H1 (cell line): ENCODE measurements at regions not wholly inside any gene's neighbourhood (a gene's known extent, or its start where the extent isn't known, plus 50 kb on each side); places are given as distances from the start of the nearest gene placed in this dataset.

Experiments used
- CHD2 ChIP-seq: IDR thresholded peaks from 2 replicates; pipeline ENCODE4 v1.6.1; 2012; ENCODE audit warnings: low read length, improper control_type of control experiment
- CTCF ChIP-seq, 3 experiments: IDR thresholded peaks; 1 replicate in 2 of 3; 2 replicates in 1 of 3; pipeline versions ENCODE4 v1.5.1 to v1.6.1; 2011; ENCODE audit warnings: low read length in 3 of 3, mild to moderate bottlenecking in 3 of 3, inconsistent platforms in 2 of 3, low read depth in 1 of 3, moderate library complexity in 1 of 3; ENCODE audit not compliant: insufficient read depth in 1 of 3; ENCODE audit errors: control extremely low read depth in 1 of 3
- EP300 ChIP-seq, 2 experiments: IDR thresholded peaks; 1 replicate in 1 of 2; 2 replicates in 1 of 2; pipeline ENCODE4 v1.6.1; 2011 to 2012; ENCODE audit warnings: low read depth in 2 of 2, low read length in 2 of 2, mild to moderate bottlenecking in 2 of 2, borderline replicate concordance in 1 of 2, inconsistent platforms in 1 of 2, moderate library complexity in 1 of 2
- EZH2 ChIP-seq: fragments of 200-600 bp; sonication (generic); IDR thresholded peaks from 2 replicates; pipeline ENCODE4 v1.7.1; 2012; ENCODE audit warnings: low read depth, mild to moderate bottlenecking, moderate library complexity, low read length, inconsistent platforms; ENCODE audit not compliant: severe bottlenecking
- TF ChIP-seq, protein P1 (sequence below): fragments of 300-600 bp; sonication (generic); IDR thresholded peaks from 2 replicates; pipeline ENCODE4 v1.7.1; 2012; ENCODE audit warnings: low read length, moderate library complexity, mild to moderate bottlenecking, inconsistent platforms; ENCODE audit not compliant: insufficient replicate concordance

DNA sequence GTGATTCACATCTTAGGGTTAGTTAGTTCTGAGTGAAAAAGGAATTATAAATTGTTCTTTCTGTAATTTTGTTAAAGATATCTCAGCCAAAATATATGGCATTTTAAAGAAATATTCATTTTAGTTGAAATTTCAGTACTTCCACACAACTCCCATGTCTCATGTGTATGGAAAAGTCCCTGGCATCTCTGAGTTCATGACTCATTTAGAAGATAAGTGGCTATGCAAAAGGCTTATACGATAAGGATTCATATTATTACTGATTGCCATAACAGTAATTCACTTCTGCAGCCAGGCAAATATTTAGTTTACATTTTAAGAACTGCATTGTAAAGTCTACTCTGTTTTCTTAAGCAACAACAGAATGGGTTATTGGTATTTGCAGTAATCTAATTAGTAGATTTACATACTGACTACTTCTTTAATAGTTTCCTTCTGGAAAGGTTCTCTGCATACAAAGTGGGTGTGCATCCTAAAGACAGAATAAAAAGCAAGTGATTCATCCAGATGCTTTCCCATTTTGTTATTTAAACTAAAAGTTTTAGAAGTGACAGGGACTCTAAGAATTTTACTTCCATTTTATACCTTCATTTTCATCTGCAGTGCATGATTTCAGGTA lies 682.4 kb upstream of the PABPC4L start (continued):
- TF ChIP-seq CTCF (IDR thresholded peaks at IDR 0.05; ENCODE audit: control extremely low read depth in 1 of 3, insufficient read depth in 1 of 3, low read depth in 1 of 3, low read length in 3 of 3) (no peak), EP300 (IDR thresholded peaks at IDR 0.05; ENCODE audit: borderline replicate concordance in 1 of 2, low read depth in 2 of 2, low read length in 2 of 2) (no peak), EZH2 (no peak), CHD2 (no peak)
- TF ChIP-seq, protein P1, sequence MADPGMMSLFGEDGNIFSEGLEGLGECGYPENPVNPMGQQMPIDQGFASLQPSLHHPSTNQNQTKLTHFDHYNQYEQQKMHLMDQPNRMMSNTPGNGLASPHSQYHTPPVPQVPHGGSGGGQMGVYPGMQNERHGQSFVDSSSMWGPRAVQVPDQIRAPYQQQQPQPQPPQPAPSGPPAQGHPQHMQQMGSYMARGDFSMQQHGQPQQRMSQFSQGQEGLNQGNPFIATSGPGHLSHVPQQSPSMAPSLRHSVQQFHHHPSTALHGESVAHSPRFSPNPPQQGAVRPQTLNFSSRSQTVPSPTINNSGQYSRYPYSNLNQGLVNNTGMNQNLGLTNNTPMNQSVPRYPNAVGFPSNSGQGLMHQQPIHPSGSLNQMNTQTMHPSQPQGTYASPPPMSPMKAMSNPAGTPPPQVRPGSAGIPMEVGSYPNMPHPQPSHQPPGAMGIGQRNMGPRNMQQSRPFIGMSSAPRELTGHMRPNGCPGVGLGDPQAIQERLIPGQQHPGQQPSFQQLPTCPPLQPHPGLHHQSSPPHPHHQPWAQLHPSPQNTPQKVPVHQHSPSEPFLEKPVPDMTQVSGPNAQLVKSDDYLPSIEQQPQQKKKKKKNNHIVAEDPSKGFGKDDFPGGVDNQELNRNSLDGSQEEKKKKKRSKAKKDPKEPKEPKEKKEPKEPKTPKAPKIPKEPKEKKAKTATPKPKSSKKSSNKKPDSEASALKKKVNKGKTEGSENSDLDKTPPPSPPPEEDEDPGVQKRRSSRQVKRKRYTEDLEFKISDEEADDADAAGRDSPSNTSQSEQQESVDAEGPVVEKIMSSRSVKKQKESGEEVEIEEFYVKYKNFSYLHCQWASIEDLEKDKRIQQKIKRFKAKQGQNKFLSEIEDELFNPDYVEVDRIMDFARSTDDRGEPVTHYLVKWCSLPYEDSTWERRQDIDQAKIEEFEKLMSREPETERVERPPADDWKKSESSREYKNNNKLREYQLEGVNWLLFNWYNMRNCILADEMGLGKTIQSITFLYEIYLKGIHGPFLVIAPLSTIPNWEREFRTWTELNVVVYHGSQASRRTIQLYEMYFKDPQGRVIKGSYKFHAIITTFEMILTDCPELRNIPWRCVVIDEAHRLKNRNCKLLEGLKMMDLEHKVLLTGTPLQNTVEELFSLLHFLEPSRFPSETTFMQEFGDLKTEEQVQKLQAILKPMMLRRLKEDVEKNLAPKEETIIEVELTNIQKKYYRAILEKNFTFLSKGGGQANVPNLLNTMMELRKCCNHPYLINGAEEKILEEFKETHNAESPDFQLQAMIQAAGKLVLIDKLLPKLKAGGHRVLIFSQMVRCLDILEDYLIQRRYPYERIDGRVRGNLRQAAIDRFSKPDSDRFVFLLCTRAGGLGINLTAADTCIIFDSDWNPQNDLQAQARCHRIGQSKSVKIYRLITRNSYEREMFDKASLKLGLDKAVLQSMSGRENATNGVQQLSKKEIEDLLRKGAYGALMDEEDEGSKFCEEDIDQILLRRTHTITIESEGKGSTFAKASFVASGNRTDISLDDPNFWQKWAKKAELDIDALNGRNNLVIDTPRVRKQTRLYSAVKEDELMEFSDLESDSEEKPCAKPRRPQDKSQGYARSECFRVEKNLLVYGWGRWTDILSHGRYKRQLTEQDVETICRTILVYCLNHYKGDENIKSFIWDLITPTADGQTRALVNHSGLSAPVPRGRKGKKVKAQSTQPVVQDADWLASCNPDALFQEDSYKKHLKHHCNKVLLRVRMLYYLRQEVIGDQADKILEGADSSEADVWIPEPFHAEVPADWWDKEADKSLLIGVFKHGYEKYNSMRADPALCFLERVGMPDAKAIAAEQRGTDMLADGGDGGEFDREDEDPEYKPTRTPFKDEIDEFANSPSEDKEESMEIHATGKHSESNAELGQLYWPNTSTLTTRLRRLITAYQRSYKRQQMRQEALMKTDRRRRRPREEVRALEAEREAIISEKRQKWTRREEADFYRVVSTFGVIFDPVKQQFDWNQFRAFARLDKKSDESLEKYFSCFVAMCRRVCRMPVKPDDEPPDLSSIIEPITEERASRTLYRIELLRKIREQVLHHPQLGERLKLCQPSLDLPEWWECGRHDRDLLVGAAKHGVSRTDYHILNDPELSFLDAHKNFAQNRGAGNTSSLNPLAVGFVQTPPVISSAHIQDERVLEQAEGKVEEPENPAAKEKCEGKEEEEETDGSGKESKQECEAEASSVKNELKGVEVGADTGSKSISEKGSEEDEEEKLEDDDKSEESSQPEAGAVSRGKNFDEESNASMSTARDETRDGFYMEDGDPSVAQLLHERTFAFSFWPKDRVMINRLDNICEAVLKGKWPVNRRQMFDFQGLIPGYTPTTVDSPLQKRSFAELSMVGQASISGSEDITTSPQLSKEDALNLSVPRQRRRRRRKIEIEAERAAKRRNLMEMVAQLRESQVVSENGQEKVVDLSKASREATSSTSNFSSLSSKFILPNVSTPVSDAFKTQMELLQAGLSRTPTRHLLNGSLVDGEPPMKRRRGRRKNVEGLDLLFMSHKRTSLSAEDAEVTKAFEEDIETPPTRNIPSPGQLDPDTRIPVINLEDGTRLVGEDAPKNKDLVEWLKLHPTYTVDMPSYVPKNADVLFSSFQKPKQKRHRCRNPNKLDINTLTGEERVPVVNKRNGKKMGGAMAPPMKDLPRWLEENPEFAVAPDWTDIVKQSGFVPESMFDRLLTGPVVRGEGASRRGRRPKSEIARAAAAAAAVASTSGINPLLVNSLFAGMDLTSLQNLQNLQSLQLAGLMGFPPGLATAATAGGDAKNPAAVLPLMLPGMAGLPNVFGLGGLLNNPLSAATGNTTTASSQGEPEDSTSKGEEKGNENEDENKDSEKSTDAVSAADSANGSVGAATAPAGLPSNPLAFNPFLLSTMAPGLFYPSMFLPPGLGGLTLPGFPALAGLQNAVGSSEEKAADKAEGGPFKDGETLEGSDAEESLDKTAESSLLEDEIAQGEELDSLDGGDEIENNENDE: no peak
